ENCODE measurements at regions not wholly inside any gene's neighbourhood (a gene's known extent, or its start where the extent isn't known, plus 50 kb on each side); places are given as distances from the start of the nearest gene placed in this dataset.
A peak's percentile ranks its signal among the peaks of the same experiment; 100 is the strongest.

DNA sequence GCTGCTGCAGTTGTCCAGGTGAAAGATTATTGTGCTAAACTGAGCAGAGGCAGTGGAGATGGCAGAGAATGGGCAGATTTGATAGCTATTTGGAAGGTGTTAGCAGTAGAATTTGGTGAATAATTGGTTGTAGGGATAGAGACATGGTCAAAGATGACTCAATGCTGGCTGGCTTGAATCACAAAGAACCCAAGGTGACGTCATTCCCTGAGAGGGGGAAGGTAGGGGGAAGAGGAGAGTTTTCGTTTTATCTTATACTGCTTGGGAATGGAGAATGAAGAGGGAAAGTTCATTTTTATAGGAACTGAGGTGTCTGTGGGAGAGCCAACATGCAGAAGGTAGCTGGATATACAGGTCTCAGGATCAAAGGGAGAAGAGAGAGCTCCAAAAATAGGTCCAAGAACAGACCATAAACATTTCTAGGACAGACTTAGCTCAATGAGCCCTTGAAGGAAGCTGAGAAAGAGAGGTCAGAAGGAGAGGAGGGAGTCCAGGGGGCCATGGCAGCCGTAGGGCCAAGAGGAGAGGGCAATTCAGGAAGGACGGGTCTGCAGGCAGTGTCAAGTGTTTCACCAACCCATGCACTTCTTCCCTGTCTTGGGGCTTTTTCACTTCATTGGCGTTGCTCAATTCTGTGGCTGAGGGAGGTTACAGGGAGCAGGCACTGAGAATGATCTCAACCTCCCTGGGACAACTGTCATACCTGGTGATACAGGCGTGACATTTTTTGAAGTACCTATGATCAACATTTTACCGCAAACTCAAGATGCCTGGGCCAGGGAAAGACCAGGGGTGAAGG is 281.3 kb downstream of the TDRD15 start:
- Histone ChIP-seq H3K4me1 (ENCODE audit: insufficient read depth, low read length) (no peaks in the 10 kb centered on the region), H3K79me2 (ENCODE audit: insufficient read depth, low read length) (no peaks in the 10 kb centered on the region), H3K27ac (ENCODE audit: extremely low read length, insufficient read depth, low read length) (no peak overlapping the region), H3K4me2 (ENCODE audit: low read depth, low read length) (no peak overlapping the region), H2AFZ (ENCODE audit: low read length) (no peak overlapping the region), H4K20me1 (ENCODE audit: insufficient read depth, low read length) (no peaks in the 10 kb centered on the region), H3K27me3 (ENCODE audit: control insufficient read depth in 1 of 2, insufficient read depth in 2 of 2, low read length in 2 of 2) (peaks cover 0 to 13% of the 10 kb centered on the region in 2 experiments; a peak in 2 of 5 replicates), H3K9me3 (ENCODE audit: low read length) (no peaks in the 10 kb centered on the region), H3K9ac (ENCODE audit: insufficient read depth, low read depth, low read length) (no peak overlapping the region), H3K36me3 (replicated peaks in 1 of 2; ENCODE audit: control insufficient read depth in 1 of 2, insufficient read depth in 2 of 2, low read length in 2 of 2) (no peaks in the 10 kb centered on the region), H3K4me3 (replicated peaks in 1 of 3; ENCODE audit: insufficient read depth in 1 of 3, low read depth in 2 of 3, low read length in 3 of 3) (no peak overlapping the region)
- intact Hi-C loops (cut with micrococcal nuclease; ENCODE audit: unreplicated experiment) = no loop called here
- no peak for ATAC-seq
- in situ Hi-C loops (cut with HindIII; ENCODE audit: extremely low pct_ligation_motif_present, low pct_unique_long_range_greater_than_20kb) = no loop called here
- BruUV-seq (replicated peaks) = no TSS peak
- TF ChIP-seq TBX3 (IDR thresholded peaks at IDR 0.05; ENCODE audit: borderline replicate concordance) = no peak
- TF ChIP-seq SIX4 (CRISPR knock-in tag; IDR thresholded peaks at IDR 0.05) = no peak
- peak; percentile 100 for TF ChIP-seq ATF7 (IDR thresholded peaks at IDR 0.05)
- TF ChIP-seq ATF7 (CRISPR knock-in tag; IDR thresholded peaks at IDR 0.05) = no peak
- peak; percentile 96 for TF ChIP-seq CREB1 (IDR thresholded peaks at IDR 0.05)
- no peak for TF ChIP-seq CREB1 (CRISPR knock-in tag; IDR thresholded peaks at IDR 0.05)
- TF ChIP-seq ZNF432 (CRISPR knock-in tag; IDR thresholded peaks at IDR 0.05; ENCODE audit: borderline replicate concordance) = no peak
- 8% methylated on average over 7 of the region's 7 CpGs for WGBS (ENCODE audit: low lambda C conversion rate)
- FAIRE-seq = no peak
- DNase-seq (ENCODE audit: low spot score) = no peak
- ChIA-PET CTCF (ENCODE audit: low intra/inter-chr PET ratio, low total read pairs) (no interaction called here), POLR2A (no interaction called here)

DNA sequence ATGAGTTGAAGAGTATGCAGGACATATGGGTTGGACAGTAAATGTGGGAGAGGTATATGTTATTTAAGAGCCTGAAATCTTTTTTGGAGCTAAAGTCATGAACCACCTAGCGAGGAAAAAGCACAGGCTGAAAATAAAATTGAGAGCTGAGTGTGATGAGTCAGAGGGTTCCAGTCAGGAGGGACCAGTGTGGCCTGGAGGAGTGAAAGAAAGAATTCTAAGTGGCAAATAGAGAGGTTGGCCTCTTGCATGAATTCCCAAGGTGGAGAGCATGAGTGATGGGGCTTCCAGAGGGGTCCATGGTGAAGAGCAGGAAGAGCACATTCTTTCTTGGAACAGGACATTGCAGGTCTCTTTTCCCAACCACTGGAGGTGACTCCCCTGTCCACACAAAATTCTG is 282.6 kb downstream of the TDRD15 start:
- Histone ChIP-seq H4K20me1 (ENCODE audit: insufficient read depth, low read length) (no peaks in the 10 kb centered on the region), H3K9ac (ENCODE audit: insufficient read depth, low read depth, low read length) (no peak overlapping the region), H3K9me3 (ENCODE audit: low read length) (no peaks in the 10 kb centered on the region), H3K27me3 (ENCODE audit: control insufficient read depth in 1 of 2, insufficient read depth in 2 of 2, low read length in 2 of 2) (peaks cover 0 to 13% of the 10 kb centered on the region in 2 experiments; a peak in 2 of 5 replicates), H3K27ac (ENCODE audit: extremely low read length, insufficient read depth, low read length) (no peak overlapping the region), H2AFZ (ENCODE audit: low read length) (no peak overlapping the region), H3K4me2 (ENCODE audit: low read depth, low read length) (no peak overlapping the region), H3K4me3 (replicated peaks in 1 of 3; ENCODE audit: insufficient read depth in 1 of 3, low read depth in 2 of 3, low read length in 3 of 3) (no peak overlapping the region), H3K36me3 (replicated peaks in 1 of 2; ENCODE audit: control insufficient read depth in 1 of 2, insufficient read depth in 2 of 2, low read length in 2 of 2) (no peaks in the 10 kb centered on the region), H3K4me1 (ENCODE audit: insufficient read depth, low read length) (no peaks in the 10 kb centered on the region), H3K79me2 (ENCODE audit: insufficient read depth, low read length) (no peaks in the 10 kb centered on the region)
- ATAC-seq (no peak), FAIRE-seq (no peak), DNase-seq (ENCODE audit: low spot score) (no peak)
- no TSS peak for BruUV-seq (replicated peaks)
- in situ Hi-C loops (cut with HindIII; ENCODE audit: extremely low pct_ligation_motif_present, low pct_unique_long_range_greater_than_20kb) (no loop called here), intact Hi-C loops (cut with micrococcal nuclease; ENCODE audit: unreplicated experiment) (no loop called here)
- ChIA-PET CTCF (ENCODE audit: low intra/inter-chr PET ratio, low total read pairs) (no interaction called here), POLR2A (no interaction called here)
- WGBS (ENCODE audit: low lambda C conversion rate) = 0% methylated on average over 1 of the region's 1 CpG
- no peak for TF ChIP-seq FOXP1 (IDR thresholded peaks at IDR 0.05)
- TF ChIP-seq FOXP1 (CRISPR knock-in tag; IDR thresholded peaks at IDR 0.05) = no peak
- TF ChIP-seq MATR3 (CRISPR knock-in tag; IDR thresholded peaks at IDR 0.05) = no peak
- no peak for TF ChIP-seq ZNF367 (CRISPR knock-in tag; IDR thresholded peaks at IDR 0.05; ENCODE audit: borderline replicate concordance)
- TF ChIP-seq SETDB1 (CRISPR knock-in tag; IDR thresholded peaks at IDR 0.05; ENCODE audit: borderline replicate concordance) = no peak
- TF ChIP-seq BCL6 (CRISPR knock-in tag; IDR thresholded peaks at IDR 0.05) = no peak
- TF ChIP-seq SMAD1 (CRISPR knock-in tag; IDR thresholded peaks at IDR 0.05; ENCODE audit: borderline replicate concordance, low read depth) = no peak
- TF ChIP-seq, protein P1, sequence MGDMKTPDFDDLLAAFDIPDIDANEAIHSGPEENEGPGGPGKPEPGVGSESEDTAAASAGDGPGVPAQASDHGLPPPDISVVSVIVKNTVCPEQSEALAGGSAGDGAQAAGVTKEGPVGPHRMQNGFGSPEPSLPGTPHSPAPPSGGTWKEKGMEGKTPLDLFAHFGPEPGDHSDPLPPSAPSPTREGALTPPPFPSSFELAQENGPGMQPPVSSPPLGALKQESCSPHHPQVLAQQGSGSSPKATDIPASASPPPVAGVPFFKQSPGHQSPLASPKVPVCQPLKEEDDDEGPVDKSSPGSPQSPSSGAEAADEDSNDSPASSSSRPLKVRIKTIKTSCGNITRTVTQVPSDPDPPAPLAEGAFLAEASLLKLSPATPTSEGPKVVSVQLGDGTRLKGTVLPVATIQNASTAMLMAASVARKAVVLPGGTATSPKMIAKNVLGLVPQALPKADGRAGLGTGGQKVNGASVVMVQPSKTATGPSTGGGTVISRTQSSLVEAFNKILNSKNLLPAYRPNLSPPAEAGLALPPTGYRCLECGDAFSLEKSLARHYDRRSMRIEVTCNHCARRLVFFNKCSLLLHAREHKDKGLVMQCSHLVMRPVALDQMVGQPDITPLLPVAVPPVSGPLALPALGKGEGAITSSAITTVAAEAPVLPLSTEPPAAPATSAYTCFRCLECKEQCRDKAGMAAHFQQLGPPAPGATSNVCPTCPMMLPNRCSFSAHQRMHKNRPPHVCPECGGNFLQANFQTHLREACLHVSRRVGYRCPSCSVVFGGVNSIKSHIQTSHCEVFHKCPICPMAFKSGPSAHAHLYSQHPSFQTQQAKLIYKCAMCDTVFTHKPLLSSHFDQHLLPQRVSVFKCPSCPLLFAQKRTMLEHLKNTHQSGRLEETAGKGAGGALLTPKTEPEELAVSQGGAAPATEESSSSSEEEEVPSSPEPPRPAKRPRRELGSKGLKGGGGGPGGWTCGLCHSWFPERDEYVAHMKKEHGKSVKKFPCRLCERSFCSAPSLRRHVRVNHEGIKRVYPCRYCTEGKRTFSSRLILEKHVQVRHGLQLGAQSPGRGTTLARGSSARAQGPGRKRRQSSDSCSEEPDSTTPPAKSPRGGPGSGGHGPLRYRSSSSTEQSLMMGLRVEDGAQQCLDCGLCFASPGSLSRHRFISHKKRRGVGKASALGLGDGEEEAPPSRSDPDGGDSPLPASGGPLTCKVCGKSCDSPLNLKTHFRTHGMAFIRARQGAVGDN (CRISPR knock-in tag; IDR thresholded peaks at IDR 0.05) = no peak
- no peak for TF ChIP-seq KLF15 (CRISPR knock-in tag; IDR thresholded peaks at IDR 0.05; ENCODE audit: borderline replicate concordance)
- TF ChIP-seq MTF1 (CRISPR knock-in tag; IDR thresholded peaks at IDR 0.05) = no peak
- TF ChIP-seq DNMT1 (CRISPR knock-in tag; IDR thresholded peaks at IDR 0.05) = no peak
- TF ChIP-seq CEBPG (CRISPR knock-in tag; IDR thresholded peaks at IDR 0.05) = no peak

Data from HepG2 (cell line).